Calu3 (cell line): ENCODE measurements at regions not wholly inside any gene's neighbourhood (a gene's known extent, or its start where the extent isn't known, plus 50 kb on each side); places are given as distances from the start of the nearest gene placed in this dataset.

Experiments
- BruUV-seq: library from RNA; stranded (reverse); fragments of 400-500 nt; replicated peaks from 2 replicates; lab custom pipeline; 2021; lab: Mats Ljungman, UMichigan
- CTCF ChIA-PET: fragments of 300-600 bp; sonication (Branson Sonifier 250); formaldehyde crosslinking; loops from one replicate; lab custom pipeline; 2022; ENCODE audit warnings: antibody characterized with exemption; lab: Charles Lee
- DNase-seq: peaks from one replicate; pipeline ENCODE4 v3.0.0; 2022
- H3K27ac Mint-ChIP-seq: one replicate; pipeline ENCODE4 v1.8.0; 2022; ENCODE audit warnings: mixed read lengths; ENCODE audit not compliant: unreplicated experiment
- H3K27me3 Mint-ChIP-seq: one replicate; pipeline ENCODE4 v1.8.0; 2022; ENCODE audit warnings: mixed read lengths; ENCODE audit not compliant: unreplicated experiment
- H3K36me3 Mint-ChIP-seq: one replicate; pipeline ENCODE4 v1.8.0; 2022; ENCODE audit warnings: mild to moderate bottlenecking, moderate library complexity, mixed read lengths; ENCODE audit not compliant: insufficient read depth, unreplicated experiment
- H3K4me1 Mint-ChIP-seq: one replicate; pipeline ENCODE4 v1.8.0; 2022; ENCODE audit warnings: mild to moderate bottlenecking, low read depth, mixed read lengths; ENCODE audit not compliant: unreplicated experiment
- H3K4me3 Mint-ChIP-seq: one replicate; pipeline ENCODE4 v1.8.0; 2022; ENCODE audit warnings: mild to moderate bottlenecking, low read depth, moderate library complexity, mixed read lengths; ENCODE audit not compliant: unreplicated experiment
- H3K9me3 Mint-ChIP-seq: one replicate; pipeline ENCODE4 v1.8.0; 2022; ENCODE audit warnings: low read depth, mixed read lengths; ENCODE audit not compliant: unreplicated experiment
- intact Hi-C: fragments of 100-400 bp; cut with micrococcal nuclease; formaldehyde crosslinking; loops from one replicate; pipeline ENCODE4 v1.10.0; 2022; ENCODE audit not compliant: unreplicated experiment
- TF ChIP-seq, protein P1 (sequence below): fragments of 200-600 bp; IDR thresholded peaks from one replicate; pipeline ENCODE4 v1.8.0; 2022; ENCODE audit warnings: antibody characterized with exemption; ENCODE audit not compliant: unreplicated experiment

- no peak for DNase-seq
- no TSS peak for BruUV-seq
- intact Hi-C loops: no loop called here
- Mint-ChIP-seq H3K9me3 (no peaks in the 10 kb centered on the region), H3K4me3 (no peak overlapping the region), H3K27ac (no peak overlapping the region), H3K27me3 (no peaks in the 10 kb centered on the region), H3K36me3 (no peaks in the 10 kb centered on the region), H3K4me1 (peaks cover 7% of the 10 kb centered on the region)
- CTCF ChIA-PET: no interaction called here
- TF ChIP-seq, protein P1, sequence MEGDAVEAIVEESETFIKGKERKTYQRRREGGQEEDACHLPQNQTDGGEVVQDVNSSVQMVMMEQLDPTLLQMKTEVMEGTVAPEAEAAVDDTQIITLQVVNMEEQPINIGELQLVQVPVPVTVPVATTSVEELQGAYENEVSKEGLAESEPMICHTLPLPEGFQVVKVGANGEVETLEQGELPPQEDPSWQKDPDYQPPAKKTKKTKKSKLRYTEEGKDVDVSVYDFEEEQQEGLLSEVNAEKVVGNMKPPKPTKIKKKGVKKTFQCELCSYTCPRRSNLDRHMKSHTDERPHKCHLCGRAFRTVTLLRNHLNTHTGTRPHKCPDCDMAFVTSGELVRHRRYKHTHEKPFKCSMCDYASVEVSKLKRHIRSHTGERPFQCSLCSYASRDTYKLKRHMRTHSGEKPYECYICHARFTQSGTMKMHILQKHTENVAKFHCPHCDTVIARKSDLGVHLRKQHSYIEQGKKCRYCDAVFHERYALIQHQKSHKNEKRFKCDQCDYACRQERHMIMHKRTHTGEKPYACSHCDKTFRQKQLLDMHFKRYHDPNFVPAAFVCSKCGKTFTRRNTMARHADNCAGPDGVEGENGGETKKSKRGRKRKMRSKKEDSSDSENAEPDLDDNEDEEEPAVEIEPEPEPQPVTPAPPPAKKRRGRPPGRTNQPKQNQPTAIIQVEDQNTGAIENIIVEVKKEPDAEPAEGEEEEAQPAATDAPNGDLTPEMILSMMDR: no peak
Measured at GRCh38 chr11:47911149-47911548, 63.0 kb upstream of the NUP160 start.

GRCh38 chr11:47908198-47908597, 60.0 kb upstream of the NUP160 start:
- no peaks in the 10 kb centered on the region for H3K36me3 Mint-ChIP-seq
- H3K4me3 Mint-ChIP-seq: no peak overlapping the region
- CTCF ChIA-PET: interaction anchor here (0.8 kb wide), 1 partner anchor 16 kb away, joined by 3 read pairs; no protein-coding TSS in a partner anchor
- H3K27ac Mint-ChIP-seq: no peak overlapping the region
- H3K4me1 Mint-ChIP-seq: peaks cover 7% of the 10 kb centered on the region
- no peaks in the 10 kb centered on the region for H3K27me3 Mint-ChIP-seq
- DNase-seq: no peak
- TF ChIP-seq, protein P1: no peak
- no TSS peak for BruUV-seq
- intact Hi-C loops: no loop called here
- H3K9me3 Mint-ChIP-seq: no peaks in the 10 kb centered on the region

GRCh38 chr11:47907499-47907898, 59.3 kb upstream of the NUP160 start:
- no peak overlapping the region for H3K27ac Mint-ChIP-seq
- no peaks in the 10 kb centered on the region for H3K9me3 Mint-ChIP-seq
- DNase-seq: no peak
- no TSS peak for BruUV-seq
- H3K4me1 Mint-ChIP-seq: peaks cover 7% of the 10 kb centered on the region
- no peak overlapping the region for H3K4me3 Mint-ChIP-seq
- CTCF ChIA-PET: no interaction called here
- H3K36me3 Mint-ChIP-seq: no peaks in the 10 kb centered on the region
- H3K27me3 Mint-ChIP-seq: no peaks in the 10 kb centered on the region
- TF ChIP-seq, protein P1: no peak
- intact Hi-C loops: no loop called here

DNA sequence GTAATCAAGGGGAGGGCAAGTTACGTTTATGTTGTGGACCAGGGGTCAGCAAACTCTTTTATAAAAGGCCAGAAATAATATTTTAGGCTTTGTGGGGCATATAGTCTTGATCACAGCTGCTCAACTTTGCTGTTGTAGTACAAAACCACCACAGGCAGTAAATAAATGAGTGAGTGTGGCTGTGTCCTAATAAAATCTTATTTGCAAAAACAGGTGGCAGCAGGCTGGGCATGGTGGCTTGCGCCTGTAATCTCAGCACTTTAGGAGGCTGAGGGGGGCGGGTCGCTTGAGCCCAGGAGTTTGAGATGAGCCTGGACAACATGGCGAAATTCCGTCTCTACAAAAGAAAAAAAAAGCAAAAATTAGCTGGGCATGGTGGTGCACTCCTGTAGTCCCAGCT, 57.9 kb upstream of the NUP160 start:
- no peaks in the 10 kb centered on the region for H3K27me3 Mint-ChIP-seq
- H3K27ac Mint-ChIP-seq: no peak overlapping the region
- H3K36me3 Mint-ChIP-seq: no peaks in the 10 kb centered on the region
- H3K4me3 Mint-ChIP-seq: no peak overlapping the region
- peaks cover 7% of the 10 kb centered on the region for H3K4me1 Mint-ChIP-seq
- TF ChIP-seq, protein P1: no peak
- CTCF ChIA-PET: no interaction called here
- intact Hi-C loops: no loop called here
- H3K9me3 Mint-ChIP-seq: no peaks in the 10 kb centered on the region
- no TSS peak for BruUV-seq
- DNase-seq: no peak
